K562 (cell line): ENCODE measurements at regions not wholly inside any gene's neighbourhood (a gene's known extent, or its start where the extent isn't known, plus 50 kb on each side); places are given as distances from the start of the nearest gene placed in this dataset.

ENCODE experiments used
- GATA2 ChIP-seq: sonication (generic); formaldehyde crosslinking; IDR thresholded peaks from 2 replicates; pipeline ENCODE4 v1.4.0; 2020; ENCODE audit warnings: mild to moderate bottlenecking, missing genetic modification reagents
- HNRNPH1 ChIP-seq: fragments of 200-400 bp; formaldehyde crosslinking; optimal IDR thresholded peaks from 2 replicates; pipeline ENCODE3; 2017; ENCODE audit warnings: low read depth, mild to moderate bottlenecking, low read length, moderate library complexity
- HNRNPL ChIP-seq: fragments of 200-400 bp; formaldehyde crosslinking; IDR thresholded peaks from 2 replicates; pipeline ENCODE4 v1.6.1; 2017; ENCODE audit warnings: low read depth, mild to moderate bottlenecking, low read length
- KDM2B ChIP-seq: fragments of 250-450 bp; sonication (Bioruptor Pico); IDR thresholded peaks from 2 replicates; pipeline ENCODE4 v1.8.0; 2021; ENCODE audit warnings: mild to moderate bottlenecking, moderate library complexity
- NFATC3 ChIP-seq: fragments of 450-650 bp; IDR thresholded peaks from 2 replicates; pipeline ENCODE4 v1.6.1; 2017; ENCODE audit warnings: mild to moderate bottlenecking
- PPARD ChIP-seq: fragments of 250-450 bp; sonication (Bioruptor Pico); IDR thresholded peaks from 2 replicates; pipeline ENCODE4 v1.8.0; 2022; ENCODE audit warnings: inconsistent platforms, mild to moderate bottlenecking, moderate library complexity
- RBM34 ChIP-seq: fragments of 200-400 bp; formaldehyde crosslinking; IDR thresholded peaks from 2 replicates; pipeline ENCODE4 v1.6.1; 2018; ENCODE audit warnings: low read length, borderline replicate concordance; ENCODE audit not compliant: insufficient read depth
- TAF15 ChIP-seq: fragments of 200-400 bp; formaldehyde crosslinking; IDR thresholded peaks from 2 replicates; pipeline ENCODE4 v1.6.1; 2017; ENCODE audit warnings: mild to moderate bottlenecking, low read depth, low read length, moderate library complexity
- ZFX ChIP-seq: sonication (generic); formaldehyde crosslinking; IDR thresholded peaks from 2 replicates; pipeline ENCODE4 v1.8.0; 2022; ENCODE audit warnings: mild to moderate bottlenecking, missing genetic modification reagents, moderate library complexity
- ZNF133 ChIP-seq: fragments of 250-450 bp; sonication (Bioruptor Pico); IDR thresholded peaks from 2 replicates; pipeline ENCODE4 v1.4.0; 2020; ENCODE audit warnings: mild to moderate bottlenecking
- ZNF197 ChIP-seq: fragments of 200-800 bp; sonication (Bioruptor generic); IDR thresholded peaks from 2 replicates; pipeline ENCODE4 v1.6.1; 2016; ENCODE audit warnings: low read depth, missing genetic modification characterization, missing compliant biosample characterization
- ZNF212 ChIP-seq: fragments of 450-650 bp; formaldehyde crosslinking; IDR thresholded peaks from 2 replicates; pipeline ENCODE4 v1.4.0; 2020; ENCODE audit warnings: mild to moderate bottlenecking
- ZNF830 ChIP-seq: fragments of 250-450 bp; sonication (Bioruptor Pico); IDR thresholded peaks from 2 replicates; pipeline ENCODE4 v1.5.0; 2021; ENCODE audit warnings: mild to moderate bottlenecking
- TF ChIP-seq, protein P1 (sequence below), 2 experiments: fragments of 150-350 bp in 1 of 2; IDR thresholded peaks; 2 replicates each; pipeline ENCODE4 v1.6.1; 2012 to 2016; ENCODE audit warnings: low read depth in 2 of 2, low read length in 2 of 2, mild to moderate bottlenecking in 1 of 2, moderate library complexity in 1 of 2
- TF ChIP-seq, protein P2 (sequence below): IDR thresholded peaks from 2 replicates; pipeline ENCODE4 v1.6.1; 2014; ENCODE audit warnings: antibody characterized with exemption
- TF ChIP-seq, protein P3 (sequence below): fragments of 450-650 bp; IDR thresholded peaks from 2 replicates; pipeline ENCODE4 v1.6.1; 2016; ENCODE audit warnings: low read depth

DNA sequence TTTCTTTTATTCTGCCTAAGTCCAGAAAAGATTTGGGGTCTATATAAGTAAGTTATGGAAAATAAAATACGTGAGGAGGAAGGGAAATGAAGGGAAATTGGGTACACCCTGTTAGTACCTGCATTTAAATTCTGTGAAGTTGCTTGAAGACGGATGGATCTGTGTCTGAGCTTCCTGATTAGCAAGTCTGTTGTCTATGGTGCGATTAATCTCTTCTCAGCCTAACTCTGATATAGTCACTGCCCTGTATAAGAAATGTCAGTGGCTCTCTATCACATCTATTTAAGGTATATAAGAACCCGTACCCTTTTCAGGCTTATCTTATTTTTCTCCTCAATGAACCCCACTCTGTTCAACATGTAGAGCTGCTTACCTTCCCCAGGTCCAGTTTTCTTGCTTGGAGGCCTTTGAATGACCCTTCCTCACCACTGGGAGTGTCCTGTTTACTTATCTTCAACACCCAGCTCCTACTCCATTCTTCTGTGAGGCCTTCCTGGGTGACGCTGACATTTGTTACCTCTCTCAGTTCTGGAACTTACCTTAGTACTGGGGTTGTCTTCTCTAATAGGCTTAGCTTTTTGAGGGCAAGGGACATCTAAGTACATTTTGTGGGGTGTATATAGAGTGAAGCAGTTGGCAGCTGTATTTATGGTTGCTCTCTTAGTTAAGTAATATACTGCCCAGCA lies 149.6 kb upstream of the PRPS1L1 start (continued):
- TF ChIP-seq, protein P1, sequence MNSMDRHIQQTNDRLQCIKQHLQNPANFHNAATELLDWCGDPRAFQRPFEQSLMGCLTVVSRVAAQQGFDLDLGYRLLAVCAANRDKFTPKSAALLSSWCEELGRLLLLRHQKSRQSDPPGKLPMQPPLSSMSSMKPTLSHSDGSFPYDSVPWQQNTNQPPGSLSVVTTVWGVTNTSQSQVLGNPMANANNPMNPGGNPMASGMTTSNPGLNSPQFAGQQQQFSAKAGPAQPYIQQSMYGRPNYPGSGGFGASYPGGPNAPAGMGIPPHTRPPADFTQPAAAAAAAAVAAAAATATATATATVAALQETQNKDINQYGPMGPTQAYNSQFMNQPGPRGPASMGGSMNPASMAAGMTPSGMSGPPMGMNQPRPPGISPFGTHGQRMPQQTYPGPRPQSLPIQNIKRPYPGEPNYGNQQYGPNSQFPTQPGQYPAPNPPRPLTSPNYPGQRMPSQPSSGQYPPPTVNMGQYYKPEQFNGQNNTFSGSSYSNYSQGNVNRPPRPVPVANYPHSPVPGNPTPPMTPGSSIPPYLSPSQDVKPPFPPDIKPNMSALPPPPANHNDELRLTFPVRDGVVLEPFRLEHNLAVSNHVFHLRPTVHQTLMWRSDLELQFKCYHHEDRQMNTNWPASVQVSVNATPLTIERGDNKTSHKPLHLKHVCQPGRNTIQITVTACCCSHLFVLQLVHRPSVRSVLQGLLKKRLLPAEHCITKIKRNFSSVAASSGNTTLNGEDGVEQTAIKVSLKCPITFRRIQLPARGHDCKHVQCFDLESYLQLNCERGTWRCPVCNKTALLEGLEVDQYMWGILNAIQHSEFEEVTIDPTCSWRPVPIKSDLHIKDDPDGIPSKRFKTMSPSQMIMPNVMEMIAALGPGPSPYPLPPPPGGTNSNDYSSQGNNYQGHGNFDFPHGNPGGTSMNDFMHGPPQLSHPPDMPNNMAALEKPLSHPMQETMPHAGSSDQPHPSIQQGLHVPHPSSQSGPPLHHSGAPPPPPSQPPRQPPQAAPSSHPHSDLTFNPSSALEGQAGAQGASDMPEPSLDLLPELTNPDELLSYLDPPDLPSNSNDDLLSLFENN (IDR thresholded peaks at IDR 0.05; ENCODE audit: low read depth in 2 of 2, low read length in 2 of 2): peak in 1 of 2 experiments; percentile 72; a peak in 2 of 4 replicates
- TF ChIP-seq GATA2 (CRISPR knock-in tag) (peak; percentile 56), TAF15 (no peak), KDM2B (CRISPR knock-in tag) (no peak), ZNF830 (CRISPR knock-in tag) (no peak), ZNF197 (CRISPR knock-in tag) (0 out of 2 replicates have a peak, but pooled peaks have one; percentile 48), NFATC3 (no peak), ZNF133 (CRISPR knock-in tag) (no peak), ZNF212 (CRISPR knock-in tag) (no peak), PPARD (CRISPR knock-in tag) (no peak), ZFX (CRISPR knock-in tag) (peak; percentile 64), HNRNPL (no peak), RBM34 (no peak), HNRNPH1 (no peak)
- TF ChIP-seq, protein P2, sequence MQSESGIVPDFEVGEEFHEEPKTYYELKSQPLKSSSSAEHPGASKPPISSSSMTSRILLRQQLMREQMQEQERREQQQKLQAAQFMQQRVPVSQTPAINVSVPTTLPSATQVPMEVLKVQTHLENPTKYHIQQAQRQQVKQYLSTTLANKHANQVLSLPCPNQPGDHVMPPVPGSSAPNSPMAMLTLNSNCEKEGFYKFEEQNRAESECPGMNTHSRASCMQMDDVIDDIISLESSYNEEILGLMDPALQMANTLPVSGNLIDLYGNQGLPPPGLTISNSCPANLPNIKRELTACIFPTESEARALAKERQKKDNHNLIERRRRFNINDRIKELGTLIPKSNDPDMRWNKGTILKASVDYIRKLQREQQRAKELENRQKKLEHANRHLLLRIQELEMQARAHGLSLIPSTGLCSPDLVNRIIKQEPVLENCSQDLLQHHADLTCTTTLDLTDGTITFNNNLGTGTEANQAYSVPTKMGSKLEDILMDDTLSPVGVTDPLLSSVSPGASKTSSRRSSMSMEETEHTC: no peak
- TF ChIP-seq, protein P3, sequence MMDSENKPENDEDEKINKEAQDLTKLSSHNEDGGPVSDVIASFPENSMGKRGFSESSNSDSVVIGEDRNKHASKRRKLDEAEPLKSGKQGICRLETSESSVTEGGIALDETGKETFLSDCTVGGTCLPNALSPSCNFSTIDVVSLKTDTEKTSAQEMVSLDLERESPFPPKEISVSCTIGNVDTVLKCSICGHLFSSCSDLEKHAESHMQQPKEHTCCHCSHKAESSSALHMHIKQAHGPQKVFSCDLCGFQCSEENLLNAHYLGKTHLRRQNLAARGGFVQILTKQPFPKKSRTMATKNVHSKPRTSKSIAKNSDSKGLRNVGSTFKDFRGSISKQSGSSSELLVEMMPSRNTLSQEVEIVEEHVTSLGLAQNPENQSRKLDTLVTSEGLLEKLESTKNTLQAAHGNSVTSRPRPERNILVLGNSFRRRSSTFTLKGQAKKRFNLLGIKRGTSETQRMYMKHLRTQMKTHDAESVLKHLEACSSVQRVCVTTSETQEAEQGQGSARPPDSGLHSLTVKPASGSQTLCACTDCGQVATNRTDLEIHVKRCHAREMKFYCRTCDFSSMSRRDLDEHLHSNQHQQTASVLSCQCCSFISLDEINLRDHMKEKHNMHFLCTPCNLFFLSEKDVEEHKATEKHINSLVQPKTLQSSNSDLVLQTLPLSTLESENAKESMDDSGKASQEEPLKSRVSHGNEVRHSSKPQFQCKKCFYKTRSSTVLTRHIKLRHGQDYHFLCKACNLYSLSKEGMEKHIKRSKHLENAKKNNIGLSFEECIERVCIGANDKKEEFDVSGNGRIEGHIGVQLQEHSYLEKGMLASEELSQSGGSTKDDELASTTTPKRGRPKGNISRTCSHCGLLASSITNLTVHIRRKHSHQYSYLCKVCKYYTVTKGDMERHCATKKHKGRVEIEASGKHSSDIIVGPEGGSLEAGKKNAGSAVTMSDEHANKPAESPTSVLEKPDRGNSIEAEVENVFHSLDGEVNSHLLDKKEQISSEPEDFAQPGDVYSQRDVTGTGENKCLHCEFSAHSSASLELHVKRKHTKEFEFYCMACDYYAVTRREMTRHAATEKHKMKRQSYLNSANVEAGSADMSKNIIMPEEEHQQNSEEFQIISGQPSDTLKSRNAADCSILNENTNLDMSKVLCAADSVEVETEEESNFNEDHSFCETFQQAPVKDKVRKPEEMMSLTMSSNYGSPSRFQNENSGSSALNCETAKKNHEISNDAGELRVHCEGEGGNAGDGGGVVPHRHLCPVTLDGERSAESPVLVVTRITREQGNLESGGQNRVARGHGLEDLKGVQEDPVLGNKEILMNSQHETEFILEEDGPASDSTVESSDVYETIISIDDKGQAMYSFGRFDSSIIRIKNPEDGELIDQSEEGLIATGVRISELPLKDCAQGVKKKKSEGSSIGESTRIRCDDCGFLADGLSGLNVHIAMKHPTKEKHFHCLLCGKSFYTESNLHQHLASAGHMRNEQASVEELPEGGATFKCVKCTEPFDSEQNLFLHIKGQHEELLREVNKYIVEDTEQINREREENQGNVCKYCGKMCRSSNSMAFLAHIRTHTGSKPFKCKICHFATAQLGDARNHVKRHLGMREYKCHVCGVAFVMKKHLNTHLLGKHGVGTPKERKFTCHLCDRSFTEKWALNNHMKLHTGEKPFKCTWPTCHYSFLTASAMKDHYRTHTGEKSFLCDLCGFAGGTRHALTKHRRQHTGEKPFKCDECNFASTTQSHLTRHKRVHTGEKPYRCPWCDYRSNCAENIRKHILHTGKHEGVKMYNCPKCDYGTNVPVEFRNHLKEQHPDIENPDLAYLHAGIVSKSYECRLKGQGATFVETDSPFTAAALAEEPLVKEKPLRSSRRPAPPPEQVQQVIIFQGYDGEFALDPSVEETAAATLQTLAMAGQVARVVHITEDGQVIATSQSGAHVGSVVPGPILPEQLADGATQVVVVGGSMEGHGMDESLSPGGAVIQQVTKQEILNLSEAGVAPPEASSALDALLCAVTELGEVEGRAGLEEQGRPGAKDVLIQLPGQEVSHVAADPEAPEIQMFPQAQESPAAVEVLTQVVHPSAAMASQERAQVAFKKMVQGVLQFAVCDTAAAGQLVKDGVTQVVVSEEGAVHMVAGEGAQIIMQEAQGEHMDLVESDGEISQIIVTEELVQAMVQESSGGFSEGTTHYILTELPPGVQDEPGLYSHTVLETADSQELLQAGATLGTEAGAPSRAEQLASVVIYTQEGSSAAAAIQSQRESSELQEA: no peak
